DND-41 (cell line): ENCODE measurements at regions not wholly inside any gene's neighbourhood (a gene's known extent, or its start where the extent isn't known, plus 50 kb on each side); places are given as distances from the start of the nearest gene placed in this dataset.

Experiments used
- ATAC-seq: fragments of 200-7000 bp; cut with Tn5 transposase; 3 replicates; pipeline ENCODE4 v1.9.1; 2021; ENCODE audit warnings: low read depth; ENCODE audit not compliant: insufficient read depth
- DNase-seq: peaks from one replicate; pipeline ENCODE4 v3.0.0-alpha.2; 2020
- H2AFZ ChIP-seq: 2 replicates; pipeline ENCODE4 v1.6.0; 2012; ENCODE audit warnings: low read depth, low read length
- H3K27ac ChIP-seq: 2 replicates; pipeline ENCODE4 v1.5.1; 2012; ENCODE audit warnings: low read length, inconsistent platforms
- H3K27me3 ChIP-seq: fragments of 200-600 bp; sonication (generic); 2 replicates; pipeline ENCODE4 v1.6.0; 2012; ENCODE audit warnings: low read length, mild to moderate bottlenecking, inconsistent platforms; ENCODE audit not compliant: insufficient read depth, poor library complexity
- H3K36me3 ChIP-seq: 2 replicates; pipeline ENCODE4 v1.5.1; 2012; ENCODE audit warnings: low read length, inconsistent platforms; ENCODE audit not compliant: insufficient read depth
- H3K4me1 ChIP-seq: 2 replicates; pipeline ENCODE4 v1.5.1; 2012; ENCODE audit warnings: mild to moderate bottlenecking, low read length; ENCODE audit not compliant: insufficient read depth
- H3K4me2 ChIP-seq: 2 replicates; pipeline ENCODE4 v1.6.0; 2012; ENCODE audit warnings: mild to moderate bottlenecking, moderate library complexity, low read length, inconsistent platforms; ENCODE audit not compliant: insufficient read depth
- H3K4me3 ChIP-seq, 2 experiments: fragments of 200-600 bp in 1 of 2; shearing (Covaris generic) in 1 of 2; 2 replicates each; pipeline ENCODE4 v1.5.1; 2012 to 2016; ENCODE audit warnings: inconsistent platforms in 2 of 2, low read length in 2 of 2, mild to moderate bottlenecking in 2 of 2, low read depth in 1 of 2, moderate library complexity in 1 of 2
- H3K79me2 ChIP-seq: 2 replicates; pipeline ENCODE4 v1.6.0; 2012; ENCODE audit warnings: low read length, inconsistent platforms; ENCODE audit not compliant: insufficient read depth
- H3K9ac ChIP-seq: 2 replicates; pipeline ENCODE4 v1.6.0; 2012; ENCODE audit warnings: low read depth, mild to moderate bottlenecking, inconsistent platforms, low read length, moderate library complexity
- H3K9me3 ChIP-seq: 2 replicates; pipeline ENCODE4 v1.5.1; 2012; ENCODE audit warnings: low read length, moderate library complexity, mild to moderate bottlenecking, inconsistent platforms; ENCODE audit not compliant: insufficient read depth, severe bottlenecking
- H4K20me1 ChIP-seq: 2 replicates; pipeline ENCODE4 v1.6.0; 2012; ENCODE audit warnings: low read length; ENCODE audit not compliant: insufficient read depth
- CTCF ChIP-seq: IDR thresholded peaks from 2 replicates; pipeline ENCODE4 v1.5.1; 2012; ENCODE audit warnings: borderline replicate concordance, low read length, moderate library complexity, mild to moderate bottlenecking; ENCODE audit not compliant: poor library complexity, severe bottlenecking; ENCODE audit errors: extremely low read depth
- EZH2 ChIP-seq: IDR thresholded peaks from 3 replicates; pipeline ENCODE4 v1.6.1; 2012; ENCODE audit warnings: borderline replicate concordance, low read depth, mild to moderate bottlenecking, moderate library complexity, low read length, inconsistent platforms; ENCODE audit not compliant: severe bottlenecking

- no peaks in the 10 kb centered on the region for H3K36me3 ChIP-seq
- H3K27me3 ChIP-seq, result no peaks in the 10 kb centered on the region
- no peak overlapping the region for H2AFZ ChIP-seq
- no peaks in the 10 kb centered on the region for H4K20me1 ChIP-seq
- no peak overlapping the region for H3K4me2 ChIP-seq
- DNase-seq (no peak), ATAC-seq (no peak)
- TF ChIP-seq CTCF (no peak), EZH2 (no peak)
- H3K27ac ChIP-seq, result no peak overlapping the region
- H3K9me3 ChIP-seq, result no peaks in the 10 kb centered on the region
- no peak overlapping the region for H3K9ac ChIP-seq
- peaks cover 8% of the 10 kb centered on the region for H3K4me1 ChIP-seq
- H3K79me2 ChIP-seq, result no peaks in the 10 kb centered on the region
- H3K4me3 ChIP-seq, result no peak overlapping the region
Measured at GRCh38 chrX:7441586-7441985, 293.6 kb upstream of the PUDP start.

- no peak for TF ChIP-seq CTCF
- no peak for TF ChIP-seq EZH2
- H3K4me1 ChIP-seq, result no peaks in the 10 kb centered on the region
- no peak overlapping the region for H3K9ac ChIP-seq
- H3K4me3 ChIP-seq, result no peak overlapping the region
- DNase-seq (no peak), ATAC-seq (no peak)
- H3K79me2 ChIP-seq, result no peaks in the 10 kb centered on the region
- no peak overlapping the region for H3K4me2 ChIP-seq
- no peak overlapping the region for H3K27ac ChIP-seq
- no peak overlapping the region for H2AFZ ChIP-seq
- no peaks in the 10 kb centered on the region for H3K36me3 ChIP-seq
- no peaks in the 10 kb centered on the region for H4K20me1 ChIP-seq
- no peaks in the 10 kb centered on the region for H3K9me3 ChIP-seq
- no peaks in the 10 kb centered on the region for H3K27me3 ChIP-seq
Measured at GRCh38 chrX:7435822-7436221, 287.9 kb upstream of the PUDP start.

- Histone ChIP-seq H3K4me1 (no peaks in the 10 kb centered on the region), H3K4me3 (no peak overlapping the region), H3K79me2 (no peaks in the 10 kb centered on the region), H3K9ac (no peak overlapping the region), H4K20me1 (no peaks in the 10 kb centered on the region), H3K4me2 (no peak overlapping the region), H3K27ac (no peak overlapping the region), H2AFZ (no peak overlapping the region), H3K27me3 (no peaks in the 10 kb centered on the region), H3K9me3 (no peaks in the 10 kb centered on the region), H3K36me3 (no peaks in the 10 kb centered on the region)
- ATAC-seq, result no peak
- DNase-seq, result no peak
- TF ChIP-seq EZH2, result no peak
- TF ChIP-seq CTCF, result no peak
Measured at GRCh38 chrX:7432901-7433300, 284.9 kb upstream of the PUDP start.

- DNase-seq, result no peak
- no peak for TF ChIP-seq EZH2
- no peak for TF ChIP-seq CTCF
- H2AFZ ChIP-seq, result no peak overlapping the region
- H3K9me3 ChIP-seq, result no peaks in the 10 kb centered on the region
- no peak overlapping the region for H3K9ac ChIP-seq
- no peaks in the 10 kb centered on the region for H3K27me3 ChIP-seq
- H3K27ac ChIP-seq, result no peak overlapping the region
- no peak for ATAC-seq
- H4K20me1 ChIP-seq, result no peaks in the 10 kb centered on the region
- no peaks in the 10 kb centered on the region for H3K36me3 ChIP-seq
- no peak overlapping the region for H3K4me3 ChIP-seq
- no peaks in the 10 kb centered on the region for H3K4me1 ChIP-seq
- no peaks in the 10 kb centered on the region for H3K79me2 ChIP-seq
- H3K4me2 ChIP-seq, result no peak overlapping the region
Measured at GRCh38 chrX:7420717-7421116, 272.8 kb upstream of the PUDP start.
